GM19455 (cell line): ENCODE measurements at regions not wholly inside any gene's neighbourhood (a gene's known extent, or its start where the extent isn't known, plus 50 kb on each side); places are given as distances from the start of the nearest gene placed in this dataset.

Experiments
- ATAC-seq: cut with Tn5 transposase; IDR thresholded peaks from one replicate; pipeline ENCODE4 v1.9.1; 2021; ENCODE audit not compliant: unreplicated experiment

DNA sequence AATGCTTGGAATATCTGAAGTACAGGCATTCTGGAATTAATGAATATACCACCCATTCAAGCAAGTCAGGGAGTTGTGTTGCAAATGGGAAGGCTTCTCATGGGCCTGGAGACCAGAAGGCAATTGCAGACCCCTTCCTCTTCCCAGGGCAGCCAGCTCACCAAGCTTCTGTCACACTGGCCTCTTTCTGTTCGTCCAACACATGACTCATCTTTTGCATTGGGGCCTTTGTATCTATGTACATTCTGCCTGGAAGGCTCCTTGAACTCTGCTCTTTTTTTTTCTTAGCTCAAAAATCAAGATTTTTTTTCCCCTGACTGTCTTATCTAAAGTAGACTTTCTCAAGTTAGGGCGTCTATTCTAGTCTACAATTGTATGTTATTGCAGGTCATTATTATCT, 132.9 kb upstream of the MYLIP start:
- ATAC-seq: no peak

DNA sequence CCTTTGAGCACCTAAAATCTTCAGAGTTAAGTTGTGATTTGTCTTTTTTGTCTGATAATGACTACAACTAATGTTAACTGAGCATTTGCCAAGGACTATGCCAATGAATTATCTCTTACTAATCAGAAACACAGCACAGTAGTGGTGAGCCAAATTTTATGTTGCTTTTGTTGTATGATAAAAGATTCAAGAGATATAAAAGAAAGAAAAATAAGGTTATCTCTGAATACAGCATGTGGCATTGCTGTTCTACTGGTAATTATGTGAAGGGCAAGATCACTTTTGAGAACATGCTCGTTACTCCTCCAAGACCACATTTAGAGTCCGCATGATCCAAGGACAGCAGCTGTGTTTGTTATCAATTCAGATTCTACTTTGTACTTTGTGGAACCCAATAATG, 133.4 kb upstream of the MYLIP start:
- no peak for ATAC-seq

DNA sequence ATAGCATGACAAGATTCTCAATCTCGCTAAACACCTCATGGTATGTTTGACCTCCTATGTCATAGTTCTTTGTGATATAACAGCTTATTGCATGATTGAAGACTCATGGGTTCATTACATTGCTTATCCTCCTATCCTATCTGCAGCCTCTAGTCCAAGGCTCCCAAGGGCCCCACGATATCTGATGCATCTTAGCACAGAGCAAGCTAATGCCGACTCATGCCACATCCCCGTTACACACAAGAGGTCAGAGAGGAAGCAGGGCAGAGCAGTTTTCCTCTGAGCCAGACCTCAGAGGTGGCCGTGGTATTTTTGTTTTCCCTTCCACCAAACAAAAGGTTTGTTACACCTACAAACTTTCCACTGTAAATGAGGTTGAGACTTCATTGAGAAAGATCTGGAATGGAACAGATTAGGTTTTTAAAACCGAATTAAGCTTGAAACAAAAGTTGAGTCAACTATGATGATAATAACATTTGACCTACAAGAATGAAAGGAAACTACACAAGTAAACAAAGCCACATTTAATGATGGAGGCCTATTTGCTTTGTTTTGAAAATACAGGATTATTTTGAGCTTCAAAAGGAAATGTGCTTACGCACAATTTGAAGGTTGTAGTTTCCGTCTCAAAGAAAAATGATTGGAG, 133.9 kb upstream of the MYLIP start:
- no peak for ATAC-seq

DNA sequence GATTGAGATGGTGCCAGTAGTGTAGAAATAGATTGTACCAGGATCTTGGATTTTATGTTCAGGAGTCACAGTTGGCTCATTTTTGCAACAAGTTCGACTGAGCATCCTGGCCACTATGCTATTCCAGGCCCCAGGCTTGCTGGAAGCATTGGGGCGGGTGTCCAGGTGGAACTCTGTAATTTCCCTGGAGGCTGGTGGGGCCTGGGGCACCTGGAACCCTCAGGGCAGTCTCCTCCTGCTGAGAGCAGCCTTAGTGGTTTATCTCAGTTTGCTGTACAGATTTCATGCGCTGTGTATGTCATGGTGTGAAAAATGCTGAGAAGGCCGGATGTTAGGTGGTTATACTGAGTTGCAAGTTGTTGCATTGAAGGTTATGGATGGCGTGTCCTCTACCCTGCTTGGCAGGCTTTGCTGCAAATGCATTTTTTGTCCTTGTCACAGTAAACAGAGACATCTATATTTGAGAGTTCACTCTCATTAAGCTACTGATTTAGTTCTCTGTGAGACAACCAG, 135.1 kb upstream of the MYLIP start:
- no peak for ATAC-seq

GRCh38 chr6:15990179-15990578, 138.7 kb upstream of the MYLIP start:
- ATAC-seq: no peak

- no peak for ATAC-seq
Observed at GRCh38 chr6:15989397-15989796, 139.5 kb upstream of the MYLIP start.

GRCh38 chr6:15987569-15987968, 141.3 kb upstream of the MYLIP start:
- ATAC-seq: no peak

GRCh38 chr6:15986027-15986629, 142.8 kb upstream of the MYLIP start:
- ATAC-seq: no peak

DNA sequence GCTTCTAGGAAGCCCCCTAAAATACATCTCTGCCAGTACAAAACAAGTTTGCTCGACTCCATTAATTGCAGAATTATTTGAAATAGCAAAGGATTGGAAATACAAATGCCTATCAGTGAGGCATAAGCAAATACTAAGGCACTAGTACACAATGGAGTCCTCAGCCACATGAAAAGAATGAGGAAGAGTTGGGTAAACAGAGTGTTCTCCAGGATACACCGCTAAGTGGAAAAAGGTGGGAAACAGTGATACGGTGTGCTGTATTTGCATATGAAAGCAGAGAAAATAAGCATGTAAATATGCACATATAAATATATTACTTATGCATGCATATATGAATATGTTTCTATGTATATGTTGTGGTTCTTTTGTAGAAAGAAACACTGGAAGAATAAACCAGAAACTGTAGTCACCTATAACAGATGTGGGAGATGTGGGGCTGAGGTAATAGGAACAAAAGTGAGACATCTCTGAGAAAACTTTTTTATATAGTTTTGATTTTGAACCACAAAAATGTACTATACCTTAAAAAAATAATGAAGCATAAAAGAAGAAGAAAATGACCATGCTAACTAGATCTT, 143.4 kb upstream of the MYLIP start:
- ATAC-seq: no peak

GRCh38 chr6:15981956-15982355, 146.9 kb upstream of the MYLIP start:
- ATAC-seq: no peak

- ATAC-seq: no peak
Observed at GRCh38 chr6:15980801-15981200, 148.1 kb upstream of the MYLIP start.

- no peak for ATAC-seq
Observed at GRCh38 chr6:15978426-15978825, 150.5 kb upstream of the MYLIP start.

DNA sequence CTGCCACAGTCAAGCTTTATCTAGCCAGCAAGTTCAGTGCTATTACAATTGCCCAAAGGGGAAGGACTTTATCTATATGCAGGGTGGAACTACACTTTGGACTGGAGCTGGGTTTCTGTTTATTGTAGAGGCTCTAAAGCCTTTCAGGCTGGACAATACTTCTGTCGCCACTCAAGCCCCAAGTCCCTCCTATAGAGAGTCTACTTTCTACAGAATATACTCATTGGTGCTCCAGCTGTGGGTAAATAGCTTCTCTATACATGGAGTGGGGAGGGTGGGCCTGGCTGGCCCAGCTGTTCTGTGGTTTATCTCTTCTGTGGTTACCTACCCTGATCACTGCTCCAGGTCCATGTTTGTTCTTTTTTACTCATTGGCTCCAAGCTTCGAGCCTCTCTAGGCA, 151.8 kb upstream of the MYLIP start:
- no peak for ATAC-seq

- ATAC-seq: no peak
Observed at GRCh38 chr6:15974817-15975216, 154.1 kb upstream of the MYLIP start.

DNA sequence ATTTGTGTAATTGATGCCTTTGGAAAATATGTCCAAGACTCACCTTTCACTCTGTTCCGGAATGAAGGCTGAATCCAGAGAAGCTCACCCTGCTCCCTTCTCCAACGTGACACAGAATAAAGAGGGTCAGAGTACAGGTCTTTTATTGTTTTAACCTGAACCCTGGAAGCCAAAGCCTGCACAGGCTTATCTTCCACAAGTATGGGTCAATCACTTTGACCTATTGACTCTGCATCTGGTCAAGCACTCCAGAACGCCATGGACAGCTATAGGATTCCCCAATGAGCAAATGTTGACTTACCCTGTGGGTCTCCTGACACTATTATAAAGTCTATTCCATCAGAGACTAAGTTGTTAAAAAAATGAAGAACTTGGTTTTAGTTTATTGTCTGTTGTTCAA, 158.4 kb upstream of the MYLIP start:
- ATAC-seq: no peak

DNA sequence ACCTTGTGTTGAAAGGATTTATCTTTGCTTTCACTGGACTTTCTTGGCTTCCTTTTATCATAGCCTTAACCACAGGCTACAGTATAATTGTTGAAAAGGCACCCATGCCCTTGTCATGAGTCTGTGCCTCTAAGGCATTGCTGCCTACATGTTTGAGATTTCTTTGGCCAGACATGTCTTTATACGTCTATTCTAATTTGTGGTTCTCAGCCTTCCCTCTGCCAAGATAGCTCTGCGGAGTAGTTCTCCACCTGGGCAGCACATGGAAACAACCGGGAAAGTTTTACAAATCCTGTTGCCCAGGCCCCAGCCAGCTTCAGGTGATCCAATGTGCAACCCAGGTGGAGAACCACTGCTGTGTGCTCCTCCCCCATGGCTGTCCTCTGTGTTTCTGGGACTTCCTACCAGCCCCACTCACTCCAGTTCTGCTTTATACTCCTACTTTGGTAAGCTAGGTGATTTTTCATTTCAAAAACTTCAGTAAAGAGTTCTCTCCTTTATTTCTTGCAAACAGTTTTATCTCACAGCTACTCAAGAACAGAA, 159.6 kb upstream of the MYLIP start:
- no peak for ATAC-seq

- no peak for ATAC-seq
Observed at GRCh38 chr6:15968519-15968918, 160.4 kb upstream of the MYLIP start.

GRCh38 chr6:15966000-15966520, 162.8 kb upstream of the MYLIP start:
- ATAC-seq: no peak

- no peak for ATAC-seq
Observed at GRCh38 chr6:15962449-15962764, 166.5 kb upstream of the MYLIP start.

DNA sequence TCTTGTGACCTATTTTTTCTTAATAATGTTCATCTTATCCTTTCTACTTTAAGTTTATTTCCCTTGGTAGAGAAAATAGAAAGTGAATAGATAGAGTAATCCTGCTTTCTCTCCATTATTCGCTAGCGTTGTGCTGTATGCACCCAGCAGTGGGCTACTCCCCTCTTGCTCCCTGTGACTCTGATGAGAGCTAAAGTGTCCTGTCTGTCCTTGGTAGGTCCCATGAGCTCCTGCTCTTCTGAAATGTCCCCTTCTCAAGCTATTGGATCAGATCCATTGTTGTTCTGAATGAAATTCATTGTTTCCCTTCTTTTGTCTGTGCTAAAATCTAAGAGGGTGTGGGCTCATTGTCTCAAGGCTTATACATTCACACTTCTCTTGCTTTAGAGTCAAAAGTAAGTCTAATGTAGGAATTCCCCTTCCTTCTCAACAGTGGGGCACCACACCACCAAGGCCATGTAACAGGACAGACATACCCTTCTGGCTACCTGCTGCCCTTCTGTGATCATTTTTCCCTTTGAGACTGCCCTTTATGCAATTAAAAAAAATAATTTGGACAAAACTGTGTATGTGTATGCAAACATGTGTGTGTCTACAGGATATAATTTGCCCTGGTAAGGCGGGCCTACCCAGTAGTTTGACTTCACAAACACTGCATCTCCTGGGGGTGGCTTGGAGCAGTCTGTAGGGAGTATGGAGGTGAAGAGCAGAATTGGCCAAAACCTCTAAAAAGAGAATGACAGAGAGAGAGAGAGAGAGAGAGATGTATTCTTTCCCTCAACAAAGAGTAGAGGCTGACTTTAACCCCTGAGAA, 167.0 kb upstream of the MYLIP start:
- ATAC-seq: no peak
